SU-DHL-6 (cell line): ENCODE measurements at regions not wholly inside any gene's neighbourhood (a gene's known extent, or its start where the extent isn't known, plus 50 kb on each side); places are given as distances from the start of the nearest gene placed in this dataset.
A peak's percentile ranks its signal among the peaks of the same experiment; 100 is the strongest.
"Not testable (repeated sequence)": the region's sequence is repeated elsewhere in the genome, so short reads cannot be mapped to it uniquely, and the experiment has no call there.

Experiments
- H2AFZ ChIP-seq: fragments of 200-600 bp; sonication (generic); 2 replicates; pipeline ENCODE4 v1.6.1; 2014; ENCODE audit warnings: low read depth, mild to moderate bottlenecking, moderate library complexity, mixed read lengths, antibody characterized with exemption, low read length; ENCODE audit not compliant: severe bottlenecking
- H3F3A ChIP-seq: fragments of 200-600 bp; shearing (Covaris generic); 2 replicates; pipeline ENCODE4 v1.6.0; 2016; ENCODE audit warnings: antibody characterized with exemption, mild to moderate bottlenecking; ENCODE audit not compliant: insufficient read depth
- H3K27ac ChIP-seq: fragments of 200-600 bp; sonication (generic); 2 replicates; pipeline ENCODE4 v1.5.1; 2016; ENCODE audit warnings: low read depth, mild to moderate bottlenecking, low read length, moderate library complexity, mixed read lengths
- H3K27me3 ChIP-seq: fragments of 200-600 bp; sonication (generic), shearing (Covaris generic); 2 replicates; pipeline ENCODE4 v1.6.0; 2014; ENCODE audit warnings: mild to moderate bottlenecking, low read length
- H3K36me3 ChIP-seq: fragments of 200-600 bp; sonication (generic); 2 replicates; pipeline ENCODE4 v1.6.1; 2014; ENCODE audit warnings: mild to moderate bottlenecking, low read length, mixed read lengths
- H3K4me2 ChIP-seq: fragments of 300-600, 200-600 bp; shearing (Covaris generic), sonication (generic); 2 replicates; pipeline ENCODE4 v1.6.0; 2014; ENCODE audit warnings: low read length, low read depth, mild to moderate bottlenecking; ENCODE audit not compliant: poor library complexity, severe bottlenecking
- H3K4me3 ChIP-seq: fragments of 200-600 bp; sonication (generic); 2 replicates; pipeline ENCODE4 v1.5.1; 2014; ENCODE audit warnings: antibody characterized with exemption, low read length, mild to moderate bottlenecking, mixed read lengths; ENCODE audit not compliant: insufficient read depth, poor library complexity, severe bottlenecking
- H3K79me2 ChIP-seq: fragments of 200-600 bp; sonication (generic); 2 replicates; pipeline ENCODE4 v1.6.1; 2014; ENCODE audit warnings: mild to moderate bottlenecking, low read length, moderate library complexity; ENCODE audit not compliant: insufficient read depth
- H3K9ac ChIP-seq: fragments of 200-600 bp; sonication (generic); 2 replicates; pipeline ENCODE4 v1.7.0; 2014; ENCODE audit warnings: mild to moderate bottlenecking, low read length
- H3K9me2 ChIP-seq: fragments of 200-600 bp; sonication (generic); replicated peaks from 2 replicates; pipeline ENCODE4 v1.6.1; 2014; ENCODE audit warnings: low read length; ENCODE audit not compliant: insufficient read depth
- H3K9me3 ChIP-seq: fragments of 200-600 bp; sonication (generic); 2 replicates; pipeline ENCODE4 v1.6.1; 2014; ENCODE audit warnings: low read length, mixed read lengths; ENCODE audit not compliant: insufficient read depth
- H4K20me1 ChIP-seq: fragments of 200-600 bp; sonication (generic); 2 replicates; pipeline ENCODE4 v1.6.1; 2014; ENCODE audit warnings: low read depth, mild to moderate bottlenecking, antibody characterized with exemption, low read length, moderate library complexity, mixed read lengths
- EZH2phosphoT487 ChIP-seq: fragments of 200-600 bp; sonication (generic), shearing (Covaris generic); conservative IDR thresholded peaks from 2 replicates; pipeline ENCODE4 v1.6.1; 2018; ENCODE audit warnings: mild to moderate bottlenecking, antibody characterized with exemption, low read length, moderate library complexity, mixed read lengths
- TF ChIP-seq, protein P1 (sequence below): fragments of 200-600 bp; sonication (generic); IDR thresholded peaks from one replicate; pipeline ENCODE4 v1.5.1; 2017; ENCODE audit warnings: antibody characterized with exemption, mild to moderate bottlenecking, low read length, moderate library complexity; ENCODE audit not compliant: insufficient read depth, poor library complexity, severe bottlenecking

DNA sequence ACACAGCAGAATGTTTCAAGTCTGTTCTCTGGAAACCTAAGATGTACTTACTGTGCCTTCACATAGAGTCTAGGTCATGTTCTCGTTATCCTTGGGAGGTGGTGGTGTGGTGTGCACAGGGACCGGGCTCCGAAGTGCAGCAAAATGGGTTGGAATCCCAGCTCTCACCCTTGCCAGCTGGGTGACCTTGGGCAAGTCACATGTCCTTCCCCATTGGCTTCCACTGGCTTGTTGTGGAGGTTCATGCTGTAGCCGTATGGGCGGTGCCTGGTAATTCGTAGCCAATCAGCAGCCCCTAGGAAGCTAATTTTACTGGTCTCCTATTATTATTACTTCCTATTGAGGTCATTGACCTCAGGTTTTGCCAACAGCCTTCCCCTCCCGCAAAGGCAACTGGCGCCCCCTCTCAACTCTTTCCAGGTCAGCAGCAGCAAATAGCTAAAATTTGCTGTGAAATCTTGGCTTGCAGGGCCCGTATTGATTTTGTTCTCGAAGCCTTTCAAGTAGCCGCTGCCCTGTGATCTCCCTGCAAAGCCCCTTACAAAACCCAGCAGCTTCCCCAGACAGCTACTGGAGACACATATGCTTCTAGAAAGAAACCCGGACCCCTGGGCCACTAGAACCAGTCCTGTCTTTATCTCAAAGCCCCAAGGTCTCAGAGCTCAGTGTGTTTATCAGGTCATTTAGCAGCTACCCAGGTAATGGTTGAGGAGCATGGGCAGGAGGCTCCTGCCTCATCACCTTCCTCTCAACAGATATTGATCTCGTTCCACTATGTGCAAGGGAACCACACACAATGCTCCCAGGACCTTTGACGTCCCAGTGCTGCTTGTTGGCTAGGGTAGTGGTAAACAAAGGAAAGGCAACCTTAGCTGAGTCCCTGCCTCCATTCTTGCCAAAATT, 66.5 kb upstream of the SLC1A4 start:
- peaks cover 9% of the 10 kb centered on the region; the same call in 1 of the 2 replicates for H3K9me3 ChIP-seq
- peak overlapping the region; percentile 24 for H3K4me2 ChIP-seq
- peak overlapping the region; percentile 63 for H3K27ac ChIP-seq
- H3K9ac ChIP-seq, result peak overlapping the region; percentile 13; the same call in 1 of the 2 replicates
- no peak overlapping the region for H2AFZ ChIP-seq
- H3K9me2 ChIP-seq, result no peaks in the 10 kb centered on the region
- H3K36me3 ChIP-seq, result peaks cover 20% of the 10 kb centered on the region
- H3K27me3 ChIP-seq, result no peaks in the 10 kb centered on the region
- TF ChIP-seq, protein P1, sequence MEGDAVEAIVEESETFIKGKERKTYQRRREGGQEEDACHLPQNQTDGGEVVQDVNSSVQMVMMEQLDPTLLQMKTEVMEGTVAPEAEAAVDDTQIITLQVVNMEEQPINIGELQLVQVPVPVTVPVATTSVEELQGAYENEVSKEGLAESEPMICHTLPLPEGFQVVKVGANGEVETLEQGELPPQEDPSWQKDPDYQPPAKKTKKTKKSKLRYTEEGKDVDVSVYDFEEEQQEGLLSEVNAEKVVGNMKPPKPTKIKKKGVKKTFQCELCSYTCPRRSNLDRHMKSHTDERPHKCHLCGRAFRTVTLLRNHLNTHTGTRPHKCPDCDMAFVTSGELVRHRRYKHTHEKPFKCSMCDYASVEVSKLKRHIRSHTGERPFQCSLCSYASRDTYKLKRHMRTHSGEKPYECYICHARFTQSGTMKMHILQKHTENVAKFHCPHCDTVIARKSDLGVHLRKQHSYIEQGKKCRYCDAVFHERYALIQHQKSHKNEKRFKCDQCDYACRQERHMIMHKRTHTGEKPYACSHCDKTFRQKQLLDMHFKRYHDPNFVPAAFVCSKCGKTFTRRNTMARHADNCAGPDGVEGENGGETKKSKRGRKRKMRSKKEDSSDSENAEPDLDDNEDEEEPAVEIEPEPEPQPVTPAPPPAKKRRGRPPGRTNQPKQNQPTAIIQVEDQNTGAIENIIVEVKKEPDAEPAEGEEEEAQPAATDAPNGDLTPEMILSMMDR, result no peak
- no peak for TF ChIP-seq EZH2phosphoT487
- peaks cover 53% of the 10 kb centered on the region for H3F3A ChIP-seq
- H4K20me1 ChIP-seq, result no peaks in the 10 kb centered on the region
- no peak overlapping the region for H3K4me3 ChIP-seq
- peaks cover 82% of the 10 kb centered on the region for H3K79me2 ChIP-seq

DNA sequence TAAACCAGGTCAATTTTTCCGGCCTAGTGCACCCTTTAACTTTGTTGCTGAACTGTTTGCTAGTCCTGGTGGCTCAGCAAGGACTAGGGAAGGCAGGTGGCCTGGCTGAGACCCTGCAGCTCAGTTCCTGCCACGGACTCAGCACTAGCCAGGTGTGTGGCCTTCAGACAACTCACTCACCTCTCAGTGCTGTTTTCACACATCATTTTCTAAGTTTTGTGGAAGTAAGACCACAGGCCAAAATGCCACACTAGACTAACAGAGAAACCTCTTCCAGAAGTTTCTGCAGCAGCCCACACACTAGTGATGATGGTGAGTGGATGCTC, 65.9 kb upstream of the SLC1A4 start:
- peaks cover 47% of the 10 kb centered on the region for H3F3A ChIP-seq
- H3K27me3 ChIP-seq, result no peaks in the 10 kb centered on the region
- H3K9ac ChIP-seq, result peak overlapping the region; percentile 13; the same call in 1 of the 2 replicates
- no peaks in the 10 kb centered on the region for H3K9me2 ChIP-seq
- H3K36me3 ChIP-seq, result peaks cover 26% of the 10 kb centered on the region
- H3K4me3 ChIP-seq, result no peak overlapping the region
- peaks cover 11% of the 10 kb centered on the region; the same call in 1 of the 2 replicates for H3K9me3 ChIP-seq
- TF ChIP-seq, protein P1, result no peak
- TF ChIP-seq EZH2phosphoT487, result no peak
- H3K4me2 ChIP-seq, result peak overlapping the region; percentile 24
- H4K20me1 ChIP-seq, result no peaks in the 10 kb centered on the region
- H2AFZ ChIP-seq, result no peak overlapping the region
- peak overlapping the region; percentile 63 for H3K27ac ChIP-seq
- peaks cover 88% of the 10 kb centered on the region for H3K79me2 ChIP-seq

DNA sequence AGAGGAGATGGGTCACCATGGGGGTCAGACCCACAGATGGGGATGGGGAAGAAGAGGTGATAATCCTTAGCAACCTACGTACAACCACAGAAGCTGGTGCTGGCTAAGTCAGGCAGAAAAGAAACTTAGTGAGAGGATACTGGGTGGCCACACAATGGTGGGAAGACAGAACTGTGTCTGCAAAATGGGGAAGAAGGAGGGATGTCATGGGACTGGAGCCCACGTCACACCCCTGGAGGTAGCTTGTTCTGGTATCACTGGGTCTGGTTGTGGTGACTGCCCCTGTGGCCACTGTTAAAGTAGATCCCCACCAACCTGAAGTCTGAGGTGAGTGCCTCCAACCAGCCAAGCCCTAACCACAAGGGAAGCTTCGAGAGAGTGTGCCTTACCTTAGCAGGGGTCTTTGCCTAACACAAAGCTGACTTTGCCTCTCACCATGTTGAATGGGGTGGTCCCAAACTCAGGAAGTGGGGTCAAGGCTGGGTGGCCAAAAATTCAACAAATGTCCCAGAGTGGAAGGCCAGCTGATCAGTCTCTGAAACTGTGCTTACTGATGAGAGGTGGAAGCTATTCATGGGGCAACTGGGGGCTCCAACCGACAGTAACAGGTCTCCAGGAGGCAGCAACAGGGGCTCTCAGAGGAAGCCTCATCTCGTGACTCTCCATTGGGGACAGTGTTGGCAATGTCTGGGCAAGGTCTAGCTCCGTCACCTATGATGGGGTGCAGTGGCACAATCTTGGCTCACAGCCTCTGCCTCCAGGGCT, 64.8 kb upstream of the SLC1A4 start:
- Histone ChIP-seq H3K4me3 (no peak overlapping the region), H3K36me3 (peaks cover 34% of the 10 kb centered on the region), H4K20me1 (no peaks in the 10 kb centered on the region), H3K79me2 (peaks cover 91% of the 10 kb centered on the region), H3K9me2 (no peaks in the 10 kb centered on the region), H3K27me3 (no peaks in the 10 kb centered on the region), H3K27ac (peak overlapping the region; percentile 63), H3F3A (peaks cover 37% of the 10 kb centered on the region), H3K4me2 (peak overlapping the region; percentile 21), H3K9me3 (peaks cover 16% of the 10 kb centered on the region; the same call in 1 of the 2 replicates), H2AFZ (no peak overlapping the region), H3K9ac (no peak overlapping the region)
- no peak for TF ChIP-seq EZH2phosphoT487

DNA sequence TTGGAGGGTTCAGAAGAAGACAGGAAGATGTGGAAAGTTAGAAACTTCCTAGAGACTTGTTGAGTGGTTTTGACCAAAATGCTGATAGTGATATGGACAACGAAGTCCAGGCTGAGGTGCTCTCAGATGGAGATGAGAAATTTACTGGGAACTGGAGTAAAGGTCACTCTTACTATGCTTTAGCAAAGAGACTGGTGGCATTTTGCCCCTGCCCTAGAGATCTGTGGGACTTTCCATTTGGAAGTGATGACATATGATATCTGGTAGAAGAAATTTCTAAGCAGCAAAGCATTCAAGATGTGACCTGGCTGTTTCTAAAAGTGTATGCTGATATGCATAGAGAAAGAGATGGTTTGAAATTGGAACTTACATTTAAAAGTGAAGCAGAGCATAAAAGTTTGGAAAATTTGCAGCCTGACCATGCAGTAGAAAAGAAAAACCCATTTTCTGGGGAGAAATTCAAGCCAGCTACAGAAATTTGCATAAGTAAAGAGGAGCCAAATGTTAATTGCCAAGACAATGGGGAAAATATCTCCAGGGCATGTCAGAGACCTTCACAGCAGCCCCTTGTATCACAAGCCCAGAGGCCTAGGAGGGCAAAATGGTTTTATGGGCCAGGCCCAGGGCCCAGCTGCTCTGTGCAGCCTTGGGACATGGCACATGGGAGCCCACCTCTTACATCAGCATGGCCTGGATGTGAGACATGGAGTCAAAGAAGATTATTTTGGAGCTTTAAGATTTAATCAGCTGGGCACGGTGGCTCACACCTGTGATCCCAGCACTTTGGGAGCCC, 63.1 kb upstream of the SLC1A4 start:
- peaks cover 23% of the 10 kb centered on the region for H3F3A ChIP-seq
- not testable (repeated sequence) for H3K9ac ChIP-seq, H3K27ac ChIP-seq, H3K4me3 ChIP-seq, H4K20me1 ChIP-seq, H3K9me2 ChIP-seq, H3K4me2 ChIP-seq, H3K27me3 ChIP-seq, H2AFZ ChIP-seq
- peaks cover 16% of the 10 kb centered on the region; the same call in 1 of the 2 replicates for H3K9me3 ChIP-seq
- peaks cover 39% of the 10 kb centered on the region for H3K36me3 ChIP-seq
- H3K79me2 ChIP-seq, result peaks cover 98% of the 10 kb centered on the region
